ENCODE measurements at regions not wholly inside any gene's neighbourhood (a gene's known extent, or its start where the extent isn't known, plus 50 kb on each side); places are given as distances from the start of the nearest gene placed in this dataset.

DNA sequence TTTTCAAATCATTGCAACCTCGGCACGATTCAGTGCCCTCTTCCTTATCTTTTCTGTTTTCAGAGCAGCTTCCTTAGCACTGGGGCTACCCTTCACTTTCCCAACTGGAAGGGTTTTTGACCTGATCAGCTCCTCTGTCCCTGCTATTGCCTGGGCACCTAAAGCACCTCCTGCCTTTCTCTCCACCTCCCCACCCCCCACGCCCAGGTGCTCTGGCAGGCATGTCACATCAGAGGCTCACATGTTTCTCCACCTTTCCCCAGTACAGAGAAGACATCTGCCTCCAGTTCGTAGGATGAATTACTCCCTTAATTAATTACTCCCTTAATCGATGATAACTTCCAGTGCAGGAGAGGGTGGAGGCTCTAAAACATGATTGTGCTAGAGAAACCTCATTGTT lies 88.7 kb upstream of the LCLAT1 start:
- Histone ChIP-seq H3K36me3 (ENCODE audit: control insufficient read depth in 2 of 2, extremely low read depth in 1 of 2, insufficient read depth in 2 of 2, low read length in 2 of 2) (no peaks in the 10 kb centered on the region), H3K4me2 (ENCODE audit: control insufficient read depth, extremely low read depth, insufficient read depth, low read depth, low read length) (no peak overlapping the region), H3K9me3 (ENCODE audit: control insufficient read depth, low read depth, low read length) (no peaks in the 10 kb centered on the region), H3K27ac (ENCODE audit: control insufficient read depth, insufficient read depth, low read length) (no peak overlapping the region), H2AFZ (ENCODE audit: control insufficient read depth, low read length) (no peak overlapping the region), H3K9me1 (ENCODE audit: control insufficient read depth, extremely low read depth, insufficient read depth, low read length) (no peaks in the 10 kb centered on the region), H3K27me3 (ENCODE audit: control insufficient read depth, extremely low read depth, insufficient read depth, low read length) (no peaks in the 10 kb centered on the region), H3K4me1 (ENCODE audit: control insufficient read depth, extremely low read depth, insufficient read depth, low read length) (peaks cover 13% of the 10 kb centered on the region), H3K9ac (ENCODE audit: control insufficient read depth, extremely low read depth, insufficient read depth, low read length) (no peak overlapping the region), H3K4me3 (ENCODE audit: control insufficient read depth in 2 of 3, extremely low read depth in 1 of 3, insufficient read depth in 2 of 3, low read depth in 1 of 3, low read length in 3 of 3) (no peak overlapping the region), H4K20me1 (ENCODE audit: control insufficient read depth, extremely low read depth, insufficient read depth, low read length) (no peaks in the 10 kb centered on the region), H3K79me2 (ENCODE audit: control insufficient read depth, insufficient read depth, low read length) (no peaks in the 10 kb centered on the region)
- dilution Hi-C loops (cut with MboI; ENCODE audit: extremely low pct_ligation_motif_present, low sequenced_read_pairs) = no loop called here
- no peak for DNase-seq (ENCODE audit: low read depth, low spot score)
- TF ChIP-seq EZH2 (IDR thresholded peaks at IDR 0.05; ENCODE audit: low read length) = no peak
- no peak for TF ChIP-seq CTCF (optimal IDR thresholded peaks at IDR 0.05 in 1 of 3, IDR thresholded peaks at IDR 0.05 in 1 of 3, conservative IDR thresholded peaks at IDR 0.05 in 1 of 3; ENCODE audit: extremely low read depth in 1 of 3, insufficient read depth in 2 of 3, low read length in 3 of 3)
- FAIRE-seq = no peak

GRCh38 chr2:30358842-30359241 lies 88.2 kb upstream of the LCLAT1 start:
- Histone ChIP-seq H3K9ac (ENCODE audit: control insufficient read depth, extremely low read depth, insufficient read depth, low read length) (no peak overlapping the region), H3K27me3 (ENCODE audit: control insufficient read depth, extremely low read depth, insufficient read depth, low read length) (no peaks in the 10 kb centered on the region), H4K20me1 (ENCODE audit: control insufficient read depth, extremely low read depth, insufficient read depth, low read length) (no peaks in the 10 kb centered on the region), H3K9me1 (ENCODE audit: control insufficient read depth, extremely low read depth, insufficient read depth, low read length) (no peaks in the 10 kb centered on the region), H3K27ac (ENCODE audit: control insufficient read depth, insufficient read depth, low read length) (no peak overlapping the region), H3K9me3 (ENCODE audit: control insufficient read depth, low read depth, low read length) (no peaks in the 10 kb centered on the region), H3K36me3 (ENCODE audit: control insufficient read depth in 2 of 2, extremely low read depth in 1 of 2, insufficient read depth in 2 of 2, low read length in 2 of 2) (no peaks in the 10 kb centered on the region), H2AFZ (ENCODE audit: control insufficient read depth, low read length) (no peak overlapping the region), H3K4me3 (ENCODE audit: control insufficient read depth in 2 of 3, extremely low read depth in 1 of 3, insufficient read depth in 2 of 3, low read depth in 1 of 3, low read length in 3 of 3) (no peak overlapping the region), H3K4me2 (ENCODE audit: control insufficient read depth, extremely low read depth, insufficient read depth, low read depth, low read length) (no peak overlapping the region), H3K4me1 (ENCODE audit: control insufficient read depth, extremely low read depth, insufficient read depth, low read length) (peaks cover 13% of the 10 kb centered on the region), H3K79me2 (ENCODE audit: control insufficient read depth, insufficient read depth, low read length) (no peaks in the 10 kb centered on the region)
- dilution Hi-C loops (cut with MboI; ENCODE audit: extremely low pct_ligation_motif_present, low sequenced_read_pairs) = no loop called here
- FAIRE-seq = no peak
- no peak for DNase-seq (ENCODE audit: low read depth, low spot score)
- TF ChIP-seq EZH2 (IDR thresholded peaks at IDR 0.05; ENCODE audit: low read length) (no peak), CTCF (optimal IDR thresholded peaks at IDR 0.05 in 1 of 3, IDR thresholded peaks at IDR 0.05 in 1 of 3, conservative IDR thresholded peaks at IDR 0.05 in 1 of 3; ENCODE audit: extremely low read depth in 1 of 3, insufficient read depth in 2 of 3, low read length in 3 of 3) (no peak)

Data from keratinocyte (primary cell).